GM12878 (cell line): ENCODE measurements at regions not wholly inside any gene's neighbourhood (a gene's known extent, or its start where the extent isn't known, plus 50 kb on each side); places are given as distances from the start of the nearest gene placed in this dataset.

Experiments used
- DPF2 ChIP-seq: fragments of 450-650 bp; IDR thresholded peaks from 2 replicates; pipeline ENCODE4 v1.6.1; 2017; ENCODE audit warnings: mild to moderate bottlenecking
- EGR1 ChIP-seq, 2 experiments: IDR thresholded peaks; 1 replicate in 1 of 2; 2 replicates in 1 of 2; pipeline ENCODE4 v1.6.1; 2011 to 2012; ENCODE audit warnings: low read depth in 2 of 2, low read length in 2 of 2, borderline replicate concordance in 1 of 2, mild to moderate bottlenecking in 1 of 2, moderate library complexity in 1 of 2
- EZH2 ChIP-seq: IDR thresholded peaks from 2 replicates; pipeline ENCODE4 v1.6.1; 2012; ENCODE audit warnings: low read depth, mild to moderate bottlenecking, control low read depth, inconsistent platforms, low read length, borderline replicate concordance; ENCODE audit not compliant: control insufficient read depth
- JUND ChIP-seq: IDR thresholded peaks from 2 replicates; pipeline ENCODE4 v1.6.1; 2012; ENCODE audit warnings: low read depth, mild to moderate bottlenecking, low read length, improper control_type of control experiment, moderate library complexity
- PML ChIP-seq: IDR thresholded peaks from 2 replicates; pipeline ENCODE4 v1.6.1; 2012; ENCODE audit warnings: low read length, inconsistent platforms
- POLR2A ChIP-seq: IDR thresholded peaks from 2 replicates; pipeline ENCODE4 v1.6.1; 2011; ENCODE audit warnings: low read depth, mild to moderate bottlenecking, low read length
- RAD21 ChIP-seq: IDR thresholded peaks from 2 replicates; pipeline ENCODE4 v1.6.1; 2011; ENCODE audit warnings: mild to moderate bottlenecking, low read depth, low read length, moderate library complexity; ENCODE audit not compliant: insufficient read depth
- RCOR1 ChIP-seq: conservative IDR thresholded peaks from 2 replicates; pipeline ENCODE4 v1.6.1; 2012; ENCODE audit warnings: low read depth, low read length, improper control_type of control experiment
- YBX1 ChIP-seq: fragments of 450-650 bp; IDR thresholded peaks from 2 replicates; pipeline ENCODE4 v1.6.1; 2016; ENCODE audit warnings: antibody characterized with exemption
- TF ChIP-seq, protein P1 (sequence below), 3 experiments: IDR thresholded peaks in 2 of 3; conservative IDR thresholded peaks in 1 of 3; 2 replicates each; pipeline ENCODE4 v1.5.1; 2011; ENCODE audit warnings: low read depth in 3 of 3, low read length in 3 of 3, mild to moderate bottlenecking in 3 of 3, control low read depth in 2 of 3, moderate library complexity in 2 of 3, inconsistent platforms in 1 of 3, mixed read lengths in 1 of 3; ENCODE audit not compliant: control insufficient read depth in 2 of 3, insufficient read depth in 1 of 3; ENCODE audit errors: extremely low read depth in 1 of 3

DNA sequence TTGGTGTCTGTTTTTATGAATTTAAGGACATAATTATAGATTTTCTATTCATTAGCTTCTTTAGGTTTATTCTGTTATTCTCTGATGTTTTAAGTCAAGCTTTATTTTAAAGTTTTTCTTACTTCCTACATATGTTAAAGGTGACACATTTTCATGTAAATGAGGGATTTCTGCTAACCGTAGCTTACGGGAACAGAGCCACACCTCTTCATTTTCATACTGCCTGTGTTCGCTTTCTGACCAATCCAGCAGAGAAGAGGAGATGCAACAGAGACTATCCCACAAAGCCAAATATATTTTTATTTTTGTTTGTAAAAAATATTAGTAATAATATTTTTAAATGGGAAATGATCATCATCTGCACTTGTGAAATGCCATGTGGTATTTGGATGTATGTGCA lies 774.1 kb downstream of the BRD1 start:
- TF ChIP-seq POLR2A (no peak), PML (no peak), EZH2 (no peak), EGR1 (IDR thresholded peaks at IDR 0.05; ENCODE audit: borderline replicate concordance in 1 of 2, low read depth in 2 of 2, low read length in 2 of 2) (no peak), RAD21 (no peak), YBX1 (no peak), RCOR1 (no peak), JUND (no peak), DPF2 (no peak)
- TF ChIP-seq, protein P1, sequence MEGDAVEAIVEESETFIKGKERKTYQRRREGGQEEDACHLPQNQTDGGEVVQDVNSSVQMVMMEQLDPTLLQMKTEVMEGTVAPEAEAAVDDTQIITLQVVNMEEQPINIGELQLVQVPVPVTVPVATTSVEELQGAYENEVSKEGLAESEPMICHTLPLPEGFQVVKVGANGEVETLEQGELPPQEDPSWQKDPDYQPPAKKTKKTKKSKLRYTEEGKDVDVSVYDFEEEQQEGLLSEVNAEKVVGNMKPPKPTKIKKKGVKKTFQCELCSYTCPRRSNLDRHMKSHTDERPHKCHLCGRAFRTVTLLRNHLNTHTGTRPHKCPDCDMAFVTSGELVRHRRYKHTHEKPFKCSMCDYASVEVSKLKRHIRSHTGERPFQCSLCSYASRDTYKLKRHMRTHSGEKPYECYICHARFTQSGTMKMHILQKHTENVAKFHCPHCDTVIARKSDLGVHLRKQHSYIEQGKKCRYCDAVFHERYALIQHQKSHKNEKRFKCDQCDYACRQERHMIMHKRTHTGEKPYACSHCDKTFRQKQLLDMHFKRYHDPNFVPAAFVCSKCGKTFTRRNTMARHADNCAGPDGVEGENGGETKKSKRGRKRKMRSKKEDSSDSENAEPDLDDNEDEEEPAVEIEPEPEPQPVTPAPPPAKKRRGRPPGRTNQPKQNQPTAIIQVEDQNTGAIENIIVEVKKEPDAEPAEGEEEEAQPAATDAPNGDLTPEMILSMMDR (IDR thresholded peaks at IDR 0.05 in 2 of 3, conservative IDR thresholded peaks at IDR 0.05 in 1 of 3; ENCODE audit: control insufficient read depth in 2 of 3, extremely low read depth in 1 of 3, insufficient read depth in 1 of 3, low read depth in 3 of 3, low read length in 3 of 3): no peak
